ENCODE measurements at regions not wholly inside any gene's neighbourhood (a gene's known extent, or its start where the extent isn't known, plus 50 kb on each side); places are given as distances from the start of the nearest gene placed in this dataset.
"Not testable (repeated sequence)": the region's sequence is repeated elsewhere in the genome, so short reads cannot be mapped to it uniquely, and the experiment has no call there.

- no peak for DNase-seq (ENCODE audit: low spot score)
These were observed 208.5 kb downstream of the FGF9 start for GRCh38 chr13:21879263-21879914.

GRCh38 chr13:21882766-21883165 lies 211.9 kb downstream of the FGF9 start:
- DNase-seq (ENCODE audit: low spot score), result no peak

- DNase-seq (ENCODE audit: low spot score), result no peak
These were observed 212.8 kb downstream of the FGF9 start for GRCh38 chr13:21883713-21884112.

- DNase-seq (ENCODE audit: low spot score), result no peak
These were observed 213.5 kb downstream of the FGF9 start for GRCh38 chr13:21884299-21884909.

- no peak for DNase-seq (ENCODE audit: low spot score)
These were observed 214.2 kb downstream of the FGF9 start for GRCh38 chr13:21884965-21885567.

- DNase-seq (ENCODE audit: low spot score), result no peak
These were observed 214.9 kb downstream of the FGF9 start for GRCh38 chr13:21885714-21886224.

GRCh38 chr13:21889651-21890050 lies 218.8 kb downstream of the FGF9 start:
- DNase-seq (ENCODE audit: low spot score), result no peak

- DNase-seq (ENCODE audit: low spot score), result not testable (repeated sequence)
These were observed 219.3 kb downstream of the FGF9 start for GRCh38 chr13:21890220-21890619.

GRCh38 chr13:21894091-21894490 lies 223.2 kb downstream of the FGF9 start:
- no peak for DNase-seq (ENCODE audit: low spot score)

GRCh38 chr13:21894703-21895699 lies 224.1 kb downstream of the FGF9 start:
- no peak for DNase-seq (ENCODE audit: low spot score)

- no peak for DNase-seq (ENCODE audit: low spot score)
These were observed 224.9 kb downstream of the FGF9 start for GRCh38 chr13:21895779-21896178.

GRCh38 chr13:21897161-21897560 lies 226.3 kb downstream of the FGF9 start:
- no peak for DNase-seq (ENCODE audit: low spot score)

GRCh38 chr13:21898459-21898858 lies 227.6 kb downstream of the FGF9 start:
- DNase-seq (ENCODE audit: low spot score), result no peak

- no peak for DNase-seq (ENCODE audit: low spot score)
These were observed 228.1 kb downstream of the FGF9 start for GRCh38 chr13:21898945-21899344.

GRCh38 chr13:21901336-21901735 lies 230.5 kb downstream of the FGF9 start:
- no peak for DNase-seq (ENCODE audit: low spot score)

GRCh38 chr13:21901811-21902708 lies 231.2 kb downstream of the FGF9 start:
- no peak for DNase-seq (ENCODE audit: low spot score)

GRCh38 chr13:21902709-21903098 lies 231.8 kb downstream of the FGF9 start:
- no peak for DNase-seq (ENCODE audit: low spot score)

- DNase-seq (ENCODE audit: low spot score), result no peak
These were observed 234.6 kb downstream of the FGF9 start for GRCh38 chr13:21905486-21905885.

GRCh38 chr13:21909331-21909730 lies 238.5 kb downstream of the FGF9 start:
- DNase-seq (ENCODE audit: low spot score), result no peak

- no peak for DNase-seq (ENCODE audit: low spot score)
These were observed 239.7 kb downstream of the FGF9 start for GRCh38 chr13:21910546-21910945.

- DNase-seq (ENCODE audit: low spot score), result no peak
These were observed 240.9 kb downstream of the FGF9 start for GRCh38 chr13:21911646-21912298.
